Kidney epithelial cell (primary cell): ENCODE measurements at regions not wholly inside any gene's neighbourhood (a gene's known extent, or its start where the extent isn't known, plus 50 kb on each side); places are given as distances from the start of the nearest gene placed in this dataset.
"Not testable (repeated sequence)": the region's sequence is repeated elsewhere in the genome, so short reads cannot be mapped to it uniquely, and the experiment has no call there.

ENCODE experiments used
- DNase-seq: peaks from one replicate; pipeline ENCODE4 v3.0.0-alpha.2; 2010; ENCODE audit warnings: low read depth
- H3K27me3 ChIP-seq: 2 replicates; pipeline ENCODE4 v1.6.0; 2011; ENCODE audit warnings: low read length; ENCODE audit not compliant: control insufficient read depth, insufficient read depth
- H3K36me3 ChIP-seq: 2 replicates; pipeline ENCODE4 v1.5.1; 2011; ENCODE audit warnings: low read length; ENCODE audit not compliant: control insufficient read depth, insufficient read depth
- H3K4me3 ChIP-seq: 2 replicates; pipeline ENCODE4 v1.5.1; 2011; ENCODE audit warnings: low read depth, mild to moderate bottlenecking, control low read depth, low read length
- CTCF ChIP-seq: IDR thresholded peaks from 2 replicates; pipeline ENCODE4 v1.5.1; 2011; ENCODE audit warnings: mild to moderate bottlenecking, moderate library complexity, low read length, control low read depth, inconsistent platforms; ENCODE audit not compliant: insufficient read depth, poor library complexity, severe bottlenecking

- TF ChIP-seq CTCF: no peak
- H3K27me3 ChIP-seq: no peaks in the 10 kb centered on the region
- DNase-seq: no peak
Measured at GRCh38 chr22:22789922-22790845, 97.4 kb upstream of the IGLL5 start.

GRCh38 chr22:22791438-22792181 lies 96.0 kb upstream of the IGLL5 start:
- Histone ChIP-seq H3K27me3 (no peaks in the 10 kb centered on the region), H3K4me3 (no peak overlapping the region)
- DNase-seq: no peak

More at GRCh38 chr22:22789922-22790845, 97.4 kb upstream of the IGLL5 start:
- Histone ChIP-seq H3K4me3 (no peak overlapping the region), H3K36me3 (no peaks in the 10 kb centered on the region)

GRCh38 chr22:22792205-22792786 lies 95.3 kb upstream of the IGLL5 start:
- not testable (repeated sequence) for DNase-seq, H3K36me3 ChIP-seq, H3K4me3 ChIP-seq, H3K27me3 ChIP-seq

More at GRCh38 chr22:22791438-22792181, 96.0 kb upstream of the IGLL5 start:
- H3K36me3 ChIP-seq: no peaks in the 10 kb centered on the region
- no peak for TF ChIP-seq CTCF

GRCh38 chr22:22795639-22796038 lies 92.0 kb upstream of the IGLL5 start:
- not testable (repeated sequence) for H3K36me3 ChIP-seq, H3K27me3 ChIP-seq, DNase-seq, H3K4me3 ChIP-seq

GRCh38 chr22:22796724-22797123 lies 90.9 kb upstream of the IGLL5 start:
- Histone ChIP-seq H3K36me3 (no peaks in the 10 kb centered on the region), H3K4me3 (no peak overlapping the region), H3K27me3 (no peaks in the 10 kb centered on the region)
- no peak for DNase-seq
- TF ChIP-seq CTCF: no peak

- no peak for TF ChIP-seq CTCF
- Histone ChIP-seq H3K27me3 (no peaks in the 10 kb centered on the region), H3K4me3 (no peak overlapping the region), H3K36me3 (no peaks in the 10 kb centered on the region)
- DNase-seq: no peak
Measured at GRCh38 chr22:22798232-22798616, 89.4 kb upstream of the IGLL5 start.
